GM21529 (cell line): ENCODE measurements at regions not wholly inside any gene's neighbourhood (a gene's known extent, or its start where the extent isn't known, plus 50 kb on each side); places are given as distances from the start of the nearest gene placed in this dataset.

Experiments
- ATAC-seq: cut with Tn5 transposase; IDR thresholded peaks from one replicate; pipeline ENCODE4 v1.9.1; 2021; ENCODE audit not compliant: unreplicated experiment

DNA sequence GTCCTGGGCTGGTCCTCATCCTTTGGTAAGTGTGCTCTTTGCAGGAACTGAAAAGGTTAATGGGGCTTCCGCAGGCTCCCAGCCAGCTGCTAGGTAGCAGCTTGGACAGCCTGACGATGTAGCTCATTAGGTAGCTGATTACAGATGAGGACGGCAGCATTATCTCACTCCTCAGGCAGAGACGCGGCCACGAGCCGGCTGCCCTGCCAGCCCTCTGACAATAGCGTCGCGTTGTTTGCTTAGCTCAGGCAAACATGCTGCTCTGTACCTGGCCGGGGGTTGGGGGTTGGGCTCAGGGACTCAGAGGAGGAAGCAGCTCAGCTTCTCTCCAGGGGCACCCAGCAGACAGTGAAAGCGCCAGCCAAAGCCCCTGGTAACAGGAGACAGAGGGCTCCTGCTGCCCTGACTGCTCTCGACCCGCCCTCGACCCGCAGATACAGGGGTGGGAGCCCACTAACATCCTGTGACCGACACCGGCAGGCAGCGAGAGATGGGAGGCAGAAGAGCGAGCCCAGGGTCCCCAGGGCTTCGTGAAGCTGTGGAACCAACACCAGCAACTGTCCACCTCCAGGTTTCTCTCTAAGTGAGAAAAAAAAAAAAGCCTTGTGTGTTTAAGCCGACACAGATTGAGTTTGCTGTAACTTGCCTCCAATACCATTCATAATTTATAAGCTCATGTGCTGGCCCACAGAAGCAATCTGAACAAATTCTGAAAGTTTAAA is 53.4 kb upstream of the DLK1 start:
- ATAC-seq: no peak

DNA sequence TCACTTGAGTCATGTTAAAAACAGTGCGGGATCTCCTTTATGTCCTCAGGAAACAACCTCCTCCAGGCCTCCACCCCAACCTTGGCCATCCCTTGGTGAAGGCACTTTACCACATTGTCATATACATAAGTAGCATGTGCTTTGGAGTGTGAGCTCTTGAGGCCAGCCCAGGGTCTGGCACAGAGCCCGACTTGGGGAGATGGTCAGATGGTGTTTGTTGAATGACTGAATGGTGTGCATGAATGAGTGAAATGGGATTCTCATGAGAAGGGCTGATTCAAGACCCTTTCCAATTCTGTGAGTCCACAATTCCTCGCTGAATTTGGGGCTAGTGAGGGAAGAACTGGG is 52.9 kb upstream of the DLK1 start:
- ATAC-seq: no peak

DNA sequence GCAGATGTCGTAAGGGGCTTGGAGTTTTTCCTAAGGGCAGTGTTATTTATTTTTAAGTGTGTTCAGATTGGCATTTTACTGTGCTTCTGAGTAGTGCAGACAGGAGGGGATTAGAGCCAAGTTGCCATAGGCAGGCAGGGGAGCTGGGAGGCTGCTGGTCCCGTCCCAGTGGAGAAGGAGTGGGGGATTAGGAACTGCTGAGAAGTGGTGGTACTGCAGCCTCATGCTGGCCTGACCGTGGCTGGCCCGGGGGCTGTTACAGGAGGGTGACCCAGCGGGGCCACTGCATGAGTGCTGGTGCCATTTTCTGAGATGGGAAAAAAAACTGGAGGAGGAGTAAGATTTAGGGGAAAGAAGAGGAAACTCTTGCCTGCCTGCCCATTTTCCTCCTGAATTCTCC is 52.3 kb upstream of the DLK1 start:
- no peak for ATAC-seq

DNA sequence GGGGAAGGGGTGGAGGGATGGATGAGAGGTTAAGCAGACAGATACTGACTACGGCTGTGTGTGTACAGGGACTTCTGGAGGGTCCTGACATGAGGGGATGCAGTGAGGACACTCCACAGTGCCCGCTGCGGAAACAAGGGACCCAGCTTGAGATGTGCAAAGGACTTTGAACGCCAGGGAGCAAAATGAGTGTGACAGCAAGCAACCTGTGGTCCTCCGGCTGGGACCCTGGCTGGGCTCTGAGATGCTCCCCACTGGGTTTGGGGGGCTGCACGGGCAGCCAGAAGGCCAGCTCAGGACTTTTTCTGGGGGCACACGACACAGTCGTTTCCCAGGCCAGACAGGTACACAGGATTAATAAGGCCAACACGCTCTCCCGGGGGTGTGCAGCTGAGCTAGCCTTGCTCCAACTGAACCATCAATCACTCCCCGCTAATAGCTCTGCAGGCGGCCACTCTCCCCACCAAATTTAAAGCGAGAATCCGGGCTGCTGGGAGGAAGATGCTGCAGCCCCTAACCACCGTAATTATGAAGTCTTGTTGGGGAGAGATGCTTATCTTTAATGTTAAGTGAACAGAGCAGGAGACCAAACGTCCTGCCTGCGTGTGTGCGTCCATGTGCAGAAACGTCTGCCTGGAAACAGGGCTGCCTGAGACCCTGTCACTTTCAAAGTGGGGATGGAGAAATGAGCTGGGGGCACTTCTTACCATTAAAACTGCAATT is 51.6 kb upstream of the DLK1 start:
- ATAC-seq: no peak

DNA sequence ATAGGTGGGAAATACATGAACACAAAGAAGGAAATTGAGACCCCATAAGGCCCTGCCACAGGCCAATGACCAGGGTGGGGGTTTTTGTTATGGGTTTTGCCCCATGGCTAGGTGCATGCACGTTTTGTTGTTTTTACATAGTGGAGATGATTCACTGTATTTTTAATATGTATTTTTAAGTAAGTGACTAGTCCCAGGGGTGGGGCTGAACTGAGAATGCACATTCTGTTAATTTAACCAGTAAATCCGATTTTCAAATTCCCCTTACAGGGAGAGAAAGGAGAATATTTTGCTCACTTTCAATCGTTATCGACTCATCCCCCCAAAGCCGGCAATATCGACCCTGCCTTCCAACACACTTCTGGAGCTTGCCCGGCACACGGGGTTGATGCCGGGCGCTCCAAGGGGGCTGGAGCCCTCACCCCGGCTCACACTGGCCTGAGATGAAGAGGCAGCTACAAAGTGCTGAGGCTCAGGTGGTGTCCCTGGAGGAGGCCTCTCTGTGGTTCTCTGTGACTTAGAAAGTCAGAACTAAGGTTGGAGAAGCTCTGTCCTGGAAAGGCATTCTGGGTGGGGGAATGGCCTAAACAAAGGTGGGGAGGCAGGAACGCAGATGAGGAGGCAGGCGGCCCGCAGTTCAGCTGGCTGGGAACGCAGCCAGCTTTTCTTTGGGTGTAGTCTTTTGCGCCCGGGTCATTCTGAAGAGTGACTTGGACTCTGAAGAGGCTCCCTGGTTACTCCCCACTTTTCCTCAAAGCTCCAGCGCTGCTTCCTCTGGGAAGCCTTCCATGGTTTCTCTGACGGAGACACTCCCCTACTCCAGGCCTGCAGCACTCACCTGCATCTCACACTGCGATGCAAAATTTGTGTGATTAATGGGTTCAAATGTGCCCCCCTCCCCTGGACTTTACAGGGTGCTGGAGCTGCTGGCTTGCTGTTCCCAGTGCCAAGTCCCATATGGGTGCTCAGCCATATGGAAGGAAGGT is 50.7 kb upstream of the DLK1 start:
- no peak for ATAC-seq
